Esophagus squamous epithelium (tissue), 4 donors: ENCODE measurements at regions not wholly inside any gene's neighbourhood (a gene's known extent, or its start where the extent isn't known, plus 50 kb on each side); places are given as distances from the start of the nearest gene placed in this dataset.

Experiments used
- CTCF ChIP-seq, 6 experiments: fragments of 450-650 bp in 4 of 6; fragments of 200-600 bp in 2 of 6; sonication (generic) in 2 of 6; IDR thresholded peaks; one replicate each; pipeline ENCODE4 v1.5.1; 2016 to 2019; ENCODE audit warnings: antibody characterized with exemption in 6 of 6, mild to moderate bottlenecking in 4 of 6, moderate library complexity in 4 of 6
- POLR2A ChIP-seq, 4 donors: fragments of 450-650 bp; IDR thresholded peaks; one replicate each; pipeline ENCODE4 v1.6.1; 2017; ENCODE audit warnings: antibody characterized with exemption in 4 of 4, mild to moderate bottlenecking in 4 of 4, moderate library complexity in 3 of 4

GRCh38 chr11:86159581-86159891, 85.0 kb upstream of the EED start:
- TF ChIP-seq CTCF (IDR thresholded peaks at IDR 0.05) (no peak), POLR2A (IDR thresholded peaks at IDR 0.05) (no peak)
